HG03378 (cell line): ENCODE measurements at regions not wholly inside any gene's neighbourhood (a gene's known extent, or its start where the extent isn't known, plus 50 kb on each side); places are given as distances from the start of the nearest gene placed in this dataset.
"Not testable (repeated sequence)": the region's sequence is repeated elsewhere in the genome, so short reads cannot be mapped to it uniquely, and the experiment has no call there.

ENCODE experiments used
- ATAC-seq: cut with Tn5 transposase; IDR thresholded peaks from one replicate; pipeline ENCODE4 v1.9.1; 2021; ENCODE audit warnings: mild to moderate bottlenecking, moderate library complexity; ENCODE audit not compliant: unreplicated experiment

GRCh38 chr18:2191180-2191790 is 380.0 kb downstream of the METTL4 start:
- ATAC-seq, result no peak

GRCh38 chr18:2192562-2192961 is 378.7 kb downstream of the METTL4 start:
- ATAC-seq, result no peak

GRCh38 chr18:2197946-2198345 is 373.4 kb downstream of the METTL4 start:
- ATAC-seq, result no peak

- no peak for ATAC-seq
Measured at GRCh38 chr18:2199060-2199459, 372.2 kb downstream of the METTL4 start.

- ATAC-seq, result no peak
Measured at GRCh38 chr18:2201036-2201600, 370.2 kb downstream of the METTL4 start.

GRCh38 chr18:2204736-2205135 is 366.6 kb downstream of the METTL4 start:
- no peak for ATAC-seq

GRCh38 chr18:2207294-2207693 is 364.0 kb downstream of the METTL4 start:
- no peak for ATAC-seq

- no peak for ATAC-seq
Measured at GRCh38 chr18:2212598-2213205, 358.6 kb downstream of the METTL4 start.

- ATAC-seq, result no peak
Measured at GRCh38 chr18:2213905-2214304, 357.4 kb downstream of the METTL4 start.

GRCh38 chr18:2217356-2217755 is 353.9 kb downstream of the METTL4 start:
- no peak for ATAC-seq

- no peak for ATAC-seq
Measured at GRCh38 chr18:2218101-2218500, 353.2 kb downstream of the METTL4 start.

GRCh38 chr18:2219706-2220105 is 351.6 kb downstream of the METTL4 start:
- ATAC-seq, result no peak

GRCh38 chr18:2222270-2223185 is 348.8 kb downstream of the METTL4 start:
- ATAC-seq, result no peak

GRCh38 chr18:2223449-2223848 is 347.9 kb downstream of the METTL4 start:
- ATAC-seq, result no peak

- no peak for ATAC-seq
Measured at GRCh38 chr18:2223849-2224248, 347.5 kb downstream of the METTL4 start.

- ATAC-seq, result no peak
Measured at GRCh38 chr18:2236232-2236631, 335.1 kb downstream of the METTL4 start.

- ATAC-seq, result no peak
Measured at GRCh38 chr18:2237706-2238105, 333.6 kb downstream of the METTL4 start.

- ATAC-seq, result no peak
Measured at GRCh38 chr18:2240311-2240705, 331.0 kb downstream of the METTL4 start.

- ATAC-seq, result no peak
Measured at GRCh38 chr18:2244641-2245040, 326.7 kb downstream of the METTL4 start.

- ATAC-seq, result not testable (repeated sequence)
Measured at GRCh38 chr18:2247101-2247500, 324.2 kb downstream of the METTL4 start.

- no peak for ATAC-seq
Measured at GRCh38 chr18:2254977-2255376, 316.3 kb downstream of the METTL4 start.

GRCh38 chr18:2256577-2256976 is 314.7 kb downstream of the METTL4 start:
- ATAC-seq, result no peak
